ENCODE measurements at regions not wholly inside any gene's neighbourhood (a gene's known extent, or its start where the extent isn't known, plus 50 kb on each side); places are given as distances from the start of the nearest gene placed in this dataset.

GRCh38 chr10:9707216-9707615, 1310.5 kb upstream of the CELF2 start:
- no peak for TF ChIP-seq CTCF (IDR thresholded peaks at IDR 0.05; ENCODE audit: poor library complexity, severe bottlenecking)
- ATAC-seq (ENCODE audit: low read depth), result no peak
- H3K36me3 ChIP-seq (ENCODE audit: low read depth), result no peaks in the 10 kb centered on the region; the same call in 1 of the 2 replicates
- no peak overlapping the region for H3K27ac ChIP-seq (ENCODE audit: poor library complexity, severe bottlenecking)
- DNase-seq (ENCODE audit: low spot score), result no peak
- H3K4me1 ChIP-seq (ENCODE audit: insufficient read depth, poor library complexity, severe bottlenecking), result peaks cover 11% of the 10 kb centered on the region
- H3K27me3 ChIP-seq (ENCODE audit: insufficient read depth, poor library complexity, severe bottlenecking), result no peaks in the 10 kb centered on the region
- H3K9me3 ChIP-seq (ENCODE audit: severe bottlenecking), result peaks cover 6% of the 10 kb centered on the region
- H3K4me3 ChIP-seq (ENCODE audit: severe bottlenecking), result no peak overlapping the region

- TF ChIP-seq CTCF (IDR thresholded peaks at IDR 0.05; ENCODE audit: poor library complexity, severe bottlenecking), result no peak
- peaks cover 11% of the 10 kb centered on the region for H3K4me1 ChIP-seq (ENCODE audit: insufficient read depth, poor library complexity, severe bottlenecking)
- ATAC-seq (ENCODE audit: low read depth), result peak; percentile 94
Observed at GRCh38 chr10:9709849-9710248, 1307.8 kb upstream of the CELF2 start.

GRCh38 chr10:9712393-9712792, 1305.3 kb upstream of the CELF2 start:
- no peak overlapping the region for H3K27ac ChIP-seq (ENCODE audit: poor library complexity, severe bottlenecking)
- ATAC-seq (ENCODE audit: low read depth) (no peak), DNase-seq (ENCODE audit: low spot score) (no peak)
- H3K4me1 ChIP-seq (ENCODE audit: insufficient read depth, poor library complexity, severe bottlenecking), result peaks cover 11% of the 10 kb centered on the region
- TF ChIP-seq CTCF (IDR thresholded peaks at IDR 0.05; ENCODE audit: poor library complexity, severe bottlenecking), result no peak
- no peaks in the 10 kb centered on the region; the same call in 1 of the 2 replicates for H3K36me3 ChIP-seq (ENCODE audit: low read depth)
- peaks cover 10% of the 10 kb centered on the region for H3K9me3 ChIP-seq (ENCODE audit: severe bottlenecking)
- no peaks in the 10 kb centered on the region for H3K27me3 ChIP-seq (ENCODE audit: insufficient read depth, poor library complexity, severe bottlenecking)
- no peak overlapping the region for H3K4me3 ChIP-seq (ENCODE audit: severe bottlenecking)

More at GRCh38 chr10:9709849-9710248, 1307.8 kb upstream of the CELF2 start:
- H3K27ac ChIP-seq (ENCODE audit: poor library complexity, severe bottlenecking), result peak overlapping the region; percentile 25
- H3K9me3 ChIP-seq (ENCODE audit: severe bottlenecking), result peaks cover 10% of the 10 kb centered on the region
- no peaks in the 10 kb centered on the region; the same call in 1 of the 2 replicates for H3K36me3 ChIP-seq (ENCODE audit: low read depth)
- DNase-seq (ENCODE audit: low spot score), result no peak
- H3K27me3 ChIP-seq (ENCODE audit: insufficient read depth, poor library complexity, severe bottlenecking), result no peaks in the 10 kb centered on the region
- no peak overlapping the region for H3K4me3 ChIP-seq (ENCODE audit: severe bottlenecking)

GRCh38 chr10:9719246-9719645, 1298.4 kb upstream of the CELF2 start:
- no peak for ATAC-seq (ENCODE audit: low read depth)
- H3K36me3 ChIP-seq (ENCODE audit: low read depth), result no peaks in the 10 kb centered on the region
- H3K4me1 ChIP-seq (ENCODE audit: insufficient read depth, poor library complexity, severe bottlenecking), result no peaks in the 10 kb centered on the region
- no peak for DNase-seq (ENCODE audit: low spot score)
- no peaks in the 10 kb centered on the region for H3K27me3 ChIP-seq (ENCODE audit: insufficient read depth, poor library complexity, severe bottlenecking)
- H3K4me3 ChIP-seq (ENCODE audit: severe bottlenecking), result no peak overlapping the region
- H3K9me3 ChIP-seq (ENCODE audit: severe bottlenecking), result no peaks in the 10 kb centered on the region
- TF ChIP-seq CTCF (IDR thresholded peaks at IDR 0.05; ENCODE audit: poor library complexity, severe bottlenecking), result no peak
- no peak overlapping the region for H3K27ac ChIP-seq (ENCODE audit: poor library complexity, severe bottlenecking)

- no peak for TF ChIP-seq CTCF (IDR thresholded peaks at IDR 0.05; ENCODE audit: poor library complexity, severe bottlenecking)
- ATAC-seq (ENCODE audit: low read depth) (no peak), DNase-seq (ENCODE audit: low spot score) (no peak)
- Histone ChIP-seq H3K9me3 (ENCODE audit: severe bottlenecking) (no peaks in the 10 kb centered on the region), H3K36me3 (ENCODE audit: low read depth) (no peaks in the 10 kb centered on the region), H3K27ac (ENCODE audit: poor library complexity, severe bottlenecking) (no peak overlapping the region), H3K4me3 (ENCODE audit: severe bottlenecking) (no peak overlapping the region), H3K4me1 (ENCODE audit: insufficient read depth, poor library complexity, severe bottlenecking) (no peaks in the 10 kb centered on the region), H3K27me3 (ENCODE audit: insufficient read depth, poor library complexity, severe bottlenecking) (no peaks in the 10 kb centered on the region)
Observed at GRCh38 chr10:9733766-9734165, 1283.9 kb upstream of the CELF2 start.

Measured in RWPE2 (cell line).